ENCODE measurements at regions not wholly inside any gene's neighbourhood (a gene's known extent, or its start where the extent isn't known, plus 50 kb on each side); places are given as distances from the start of the nearest gene placed in this dataset.

DNA sequence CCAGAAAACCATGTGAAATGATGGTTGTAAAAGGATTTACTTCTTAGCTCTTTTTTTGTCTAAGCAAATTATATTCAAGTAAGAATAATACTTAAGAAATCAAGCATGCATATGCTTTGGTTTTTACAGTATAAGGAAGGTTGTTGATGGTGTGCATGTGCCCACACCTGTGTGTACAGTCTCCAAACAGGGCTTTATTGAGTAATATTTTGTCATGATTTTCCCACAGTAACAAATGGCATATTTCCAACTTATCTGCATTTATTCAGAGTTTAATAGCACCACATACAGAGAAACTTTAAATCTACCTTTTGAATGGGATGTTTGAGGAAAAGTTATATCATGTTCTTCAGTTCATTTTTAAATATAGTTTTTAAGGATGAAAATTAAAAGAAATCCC lies 76.5 kb upstream of the DSG1 start:
- TF ChIP-seq, protein P1, sequence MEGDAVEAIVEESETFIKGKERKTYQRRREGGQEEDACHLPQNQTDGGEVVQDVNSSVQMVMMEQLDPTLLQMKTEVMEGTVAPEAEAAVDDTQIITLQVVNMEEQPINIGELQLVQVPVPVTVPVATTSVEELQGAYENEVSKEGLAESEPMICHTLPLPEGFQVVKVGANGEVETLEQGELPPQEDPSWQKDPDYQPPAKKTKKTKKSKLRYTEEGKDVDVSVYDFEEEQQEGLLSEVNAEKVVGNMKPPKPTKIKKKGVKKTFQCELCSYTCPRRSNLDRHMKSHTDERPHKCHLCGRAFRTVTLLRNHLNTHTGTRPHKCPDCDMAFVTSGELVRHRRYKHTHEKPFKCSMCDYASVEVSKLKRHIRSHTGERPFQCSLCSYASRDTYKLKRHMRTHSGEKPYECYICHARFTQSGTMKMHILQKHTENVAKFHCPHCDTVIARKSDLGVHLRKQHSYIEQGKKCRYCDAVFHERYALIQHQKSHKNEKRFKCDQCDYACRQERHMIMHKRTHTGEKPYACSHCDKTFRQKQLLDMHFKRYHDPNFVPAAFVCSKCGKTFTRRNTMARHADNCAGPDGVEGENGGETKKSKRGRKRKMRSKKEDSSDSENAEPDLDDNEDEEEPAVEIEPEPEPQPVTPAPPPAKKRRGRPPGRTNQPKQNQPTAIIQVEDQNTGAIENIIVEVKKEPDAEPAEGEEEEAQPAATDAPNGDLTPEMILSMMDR (IDR thresholded peaks at IDR 0.05): no peak
- TF ChIP-seq TEAD4 (IDR thresholded peaks at IDR 0.05; ENCODE audit: borderline replicate concordance, insufficient read depth) (no peak), POLR2AphosphoS5 (IDR thresholded peaks at IDR 0.05; ENCODE audit: low read depth, low read length) (no peak), RAD21 (IDR thresholded peaks at IDR 0.05; ENCODE audit: low read length) (no peak), SIN3A (IDR thresholded peaks at IDR 0.05; ENCODE audit: borderline replicate concordance, low read depth, low read length) (no peak)
- TF ChIP-seq, protein P2, sequence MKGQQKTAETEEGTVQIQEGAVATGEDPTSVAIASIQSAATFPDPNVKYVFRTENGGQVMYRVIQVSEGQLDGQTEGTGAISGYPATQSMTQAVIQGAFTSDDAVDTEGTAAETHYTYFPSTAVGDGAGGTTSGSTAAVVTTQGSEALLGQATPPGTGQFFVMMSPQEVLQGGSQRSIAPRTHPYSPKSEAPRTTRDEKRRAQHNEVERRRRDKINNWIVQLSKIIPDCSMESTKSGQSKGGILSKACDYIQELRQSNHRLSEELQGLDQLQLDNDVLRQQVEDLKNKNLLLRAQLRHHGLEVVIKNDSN (IDR thresholded peaks at IDR 0.05; ENCODE audit: borderline replicate concordance, low read depth): no peak
